ENCODE measurements at regions not wholly inside any gene's neighbourhood (a gene's known extent, or its start where the extent isn't known, plus 50 kb on each side); places are given as distances from the start of the nearest gene placed in this dataset.

DNA sequence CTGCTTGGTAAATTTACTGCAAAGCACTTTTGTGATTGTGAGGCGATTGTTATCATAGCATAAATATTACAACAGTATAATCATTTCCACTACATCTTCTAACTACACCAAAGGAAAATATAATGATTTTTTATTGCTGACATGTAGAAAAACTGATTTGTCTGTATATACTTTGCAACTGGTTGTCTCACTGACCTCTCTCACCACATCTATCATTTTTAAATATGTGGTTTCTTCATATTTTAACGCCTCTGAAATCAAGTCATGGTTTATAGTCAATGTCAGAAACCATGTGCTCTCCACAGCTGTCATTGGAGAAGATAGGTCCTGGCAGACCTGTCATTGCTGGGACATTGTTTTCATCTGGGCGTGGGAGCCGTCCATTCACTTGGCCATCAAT, 315.4 kb upstream of the KLF6 start:
- DNase-seq (ENCODE audit: extremely low read depth in 1 of 2, low read depth in 1 of 2): no peak

GRCh38 chr10:4099202-4099601, 314.2 kb upstream of the KLF6 start:
- DNase-seq (ENCODE audit: extremely low read depth in 1 of 2, low read depth in 1 of 2): no peak

DNA sequence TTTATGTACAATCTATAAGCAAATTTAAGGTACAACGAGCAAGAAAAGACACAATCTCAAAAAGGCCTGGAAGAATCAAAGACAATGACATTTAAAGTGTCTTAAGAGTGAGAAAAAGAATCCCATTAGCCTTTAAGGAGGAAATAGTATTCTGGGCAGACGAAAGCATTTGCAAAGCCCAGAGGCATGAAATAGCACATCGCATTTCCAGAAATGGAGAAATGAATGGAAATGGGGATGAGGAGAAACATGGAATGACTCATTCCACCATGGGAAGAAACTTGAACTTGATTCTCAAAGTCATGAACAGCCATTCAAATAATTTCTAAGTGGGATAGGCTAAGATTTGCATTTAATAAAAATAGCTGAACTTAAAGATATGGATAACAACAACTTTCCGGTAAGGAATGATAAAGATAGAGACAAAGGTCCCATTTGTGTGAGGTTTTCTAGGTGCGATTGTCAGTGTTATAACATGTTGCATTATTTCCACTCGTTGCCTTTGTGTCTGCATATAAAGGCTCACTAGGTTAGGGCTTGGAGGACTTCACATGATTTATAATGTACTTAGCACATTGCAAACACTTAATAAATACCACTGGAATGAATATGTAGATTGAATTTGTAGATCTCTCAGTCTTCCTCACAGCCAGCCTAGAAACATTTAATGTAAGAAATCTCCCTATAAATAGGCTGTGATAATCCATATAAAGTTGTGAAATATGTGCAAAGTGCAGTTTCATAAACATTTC, 310.3 kb upstream of the KLF6 start:
- DNase-seq (ENCODE audit: extremely low read depth in 1 of 2, low read depth in 1 of 2): no peak

DNA sequence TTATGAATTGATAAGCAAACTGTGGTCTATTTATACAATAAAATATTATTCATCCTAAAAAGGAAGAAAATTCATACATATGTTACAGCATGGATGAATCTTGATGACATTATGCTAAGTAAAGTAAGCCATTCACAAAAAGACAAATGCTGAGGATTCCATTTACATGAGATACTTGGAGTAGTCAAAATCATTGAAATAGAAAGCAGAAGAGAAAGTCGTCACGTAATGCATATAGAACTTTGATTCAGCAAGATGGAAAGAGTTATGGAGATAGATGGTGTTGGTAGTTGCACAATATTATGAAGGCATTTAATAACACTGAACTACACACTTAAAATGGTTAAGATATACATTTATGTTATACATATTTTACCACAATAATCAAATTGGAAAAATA, 309.7 kb upstream of the KLF6 start:
- DNase-seq (ENCODE audit: extremely low read depth in 1 of 2, low read depth in 1 of 2): no peak

DNA sequence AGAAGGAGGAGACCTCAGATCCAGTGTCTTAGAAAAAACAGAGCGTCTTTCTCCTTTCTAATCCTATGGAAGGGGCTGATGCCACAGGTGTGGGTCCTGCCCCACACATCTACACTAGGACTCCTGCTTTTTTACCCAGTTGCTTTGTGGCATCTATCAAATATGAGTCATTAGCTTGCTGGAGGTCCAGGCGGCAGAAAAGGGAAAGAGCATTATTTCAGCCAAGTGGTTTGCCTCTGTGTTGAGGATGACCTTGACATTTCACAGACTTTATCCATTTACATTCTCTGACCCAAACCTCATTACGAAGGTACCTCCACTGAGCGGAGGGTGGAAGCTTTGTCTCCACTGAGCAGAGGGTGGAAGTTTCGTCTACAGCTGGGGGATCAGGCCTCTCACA, 308.4 kb upstream of the KLF6 start:
- DNase-seq (ENCODE audit: extremely low read depth in 1 of 2, low read depth in 1 of 2): no peak

- no peak for DNase-seq (ENCODE audit: extremely low read depth in 1 of 2, low read depth in 1 of 2)
These were observed 303.5 kb upstream of the KLF6 start for GRCh38 chr10:4088354-4089066.

DNA sequence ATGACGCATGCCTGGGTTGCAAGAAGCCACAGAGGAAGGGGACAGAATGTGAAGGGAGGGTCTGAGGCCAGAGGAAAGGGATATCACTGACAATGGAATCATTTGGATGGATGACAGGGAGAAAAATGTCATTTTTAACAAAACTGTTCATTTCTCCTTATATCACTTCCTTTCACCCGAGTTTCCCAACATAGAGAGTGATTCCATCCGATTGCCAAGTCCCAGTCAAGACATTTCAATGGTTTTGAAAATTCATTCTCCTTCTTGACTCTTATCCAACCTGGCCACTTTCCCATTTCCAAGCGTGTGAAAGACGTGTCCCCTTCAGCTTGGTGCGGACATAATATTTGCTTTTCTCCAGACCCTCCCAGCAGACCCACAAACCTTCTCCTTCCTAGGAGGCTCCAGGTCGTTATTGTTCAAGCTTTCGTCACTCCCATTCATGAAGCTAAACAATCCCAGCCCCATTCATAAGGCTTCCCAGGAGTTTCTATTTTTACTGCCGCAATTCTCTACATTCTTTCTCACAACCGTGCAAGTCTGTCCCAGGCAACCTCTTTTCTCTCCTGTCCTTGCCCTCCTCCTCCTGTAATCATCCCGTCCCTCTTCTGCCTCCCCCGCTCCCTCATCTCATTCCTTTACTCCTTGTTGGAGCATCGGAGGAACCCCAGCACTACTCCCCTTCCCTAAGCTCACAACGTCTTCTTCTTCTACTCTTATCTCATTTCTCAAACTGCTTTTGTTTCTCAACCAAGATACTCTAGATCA, 301.3 kb upstream of the KLF6 start:
- DNase-seq (ENCODE audit: extremely low read depth in 1 of 2, low read depth in 1 of 2): no peak

- DNase-seq (ENCODE audit: extremely low read depth in 1 of 2, low read depth in 1 of 2): no peak
These were observed 298.5 kb upstream of the KLF6 start for GRCh38 chr10:4083509-4084003.

- DNase-seq (ENCODE audit: extremely low read depth in 1 of 2, low read depth in 1 of 2): no peak
These were observed 297.9 kb upstream of the KLF6 start for GRCh38 chr10:4082861-4083260.

DNA sequence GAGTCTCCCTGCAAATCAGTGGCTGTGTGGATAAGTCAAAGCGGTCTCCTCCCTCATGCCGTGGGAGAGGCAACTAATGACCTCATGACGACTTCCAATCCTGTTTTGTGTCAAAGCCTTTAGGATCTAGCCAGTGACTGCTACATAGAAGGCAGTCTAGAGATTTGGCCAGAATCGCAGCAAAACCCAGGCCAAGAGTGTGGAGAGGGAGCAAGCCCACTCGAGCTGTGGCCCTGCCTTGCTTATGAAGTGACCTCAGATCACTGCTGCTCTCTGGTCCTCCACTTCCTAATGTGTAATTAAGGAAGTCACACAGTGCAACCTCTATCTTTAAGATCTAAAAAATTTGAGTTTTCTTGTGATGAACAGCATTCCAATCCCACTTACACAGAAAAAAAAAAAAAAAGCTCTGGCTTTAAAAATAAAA, 296.7 kb upstream of the KLF6 start:
- no peak for DNase-seq (ENCODE audit: extremely low read depth in 1 of 2, low read depth in 1 of 2)

GRCh38 chr10:4080225-4080805, 295.3 kb upstream of the KLF6 start:
- DNase-seq (ENCODE audit: extremely low read depth in 1 of 2, low read depth in 1 of 2): no peak

GRCh38 chr10:4079803-4080202, 294.8 kb upstream of the KLF6 start:
- DNase-seq (ENCODE audit: extremely low read depth in 1 of 2, low read depth in 1 of 2): no peak

DNA sequence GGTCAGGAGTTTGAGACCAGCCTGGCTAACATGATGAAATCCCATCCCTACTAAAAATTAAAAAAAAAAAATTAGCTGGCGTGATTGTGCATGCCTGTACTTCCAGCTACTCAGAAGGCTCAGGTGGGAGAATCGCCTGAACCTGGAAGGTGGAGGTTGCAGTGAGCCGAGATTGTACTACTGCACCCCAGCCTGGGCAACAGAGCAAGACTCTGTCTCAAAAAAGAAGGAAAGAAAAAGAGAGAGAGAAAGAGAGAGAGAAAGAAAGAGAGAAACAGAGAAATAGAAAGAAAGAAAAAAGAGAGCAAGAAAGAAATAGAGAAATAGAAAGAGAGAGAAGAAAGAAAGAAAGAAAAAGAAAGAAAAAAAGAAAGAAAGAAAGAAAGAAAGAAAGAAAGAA, 292.8 kb upstream of the KLF6 start:
- no peak for DNase-seq (ENCODE audit: extremely low read depth in 1 of 2, low read depth in 1 of 2)

DNA sequence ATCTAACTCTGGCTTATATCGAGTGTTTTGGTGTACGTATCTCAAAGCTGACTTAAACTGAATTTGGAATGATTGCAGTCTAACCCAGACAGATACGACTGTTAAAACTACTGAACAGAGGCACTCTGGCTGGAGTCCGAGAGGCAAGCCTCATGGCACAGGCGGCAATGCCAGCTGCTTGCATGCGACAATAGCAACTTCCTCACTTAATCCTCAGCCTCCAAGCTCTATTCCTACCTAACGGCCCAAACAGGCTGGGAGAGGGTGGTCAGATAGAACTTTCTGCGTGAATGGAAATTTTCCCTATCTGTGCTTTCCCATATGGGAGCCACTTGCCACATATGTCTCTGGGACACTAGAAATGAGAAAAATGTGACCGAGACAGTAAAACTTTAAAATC, 292.0 kb upstream of the KLF6 start:
- DNase-seq (ENCODE audit: extremely low read depth in 1 of 2, low read depth in 1 of 2): no peak

GRCh38 chr10:4075443-4075842, 290.4 kb upstream of the KLF6 start:
- no peak for DNase-seq (ENCODE audit: extremely low read depth in 1 of 2, low read depth in 1 of 2)

GRCh38 chr10:4074545-4075407, 289.8 kb upstream of the KLF6 start:
- no peak for DNase-seq (ENCODE audit: extremely low read depth in 1 of 2, low read depth in 1 of 2)

DNA sequence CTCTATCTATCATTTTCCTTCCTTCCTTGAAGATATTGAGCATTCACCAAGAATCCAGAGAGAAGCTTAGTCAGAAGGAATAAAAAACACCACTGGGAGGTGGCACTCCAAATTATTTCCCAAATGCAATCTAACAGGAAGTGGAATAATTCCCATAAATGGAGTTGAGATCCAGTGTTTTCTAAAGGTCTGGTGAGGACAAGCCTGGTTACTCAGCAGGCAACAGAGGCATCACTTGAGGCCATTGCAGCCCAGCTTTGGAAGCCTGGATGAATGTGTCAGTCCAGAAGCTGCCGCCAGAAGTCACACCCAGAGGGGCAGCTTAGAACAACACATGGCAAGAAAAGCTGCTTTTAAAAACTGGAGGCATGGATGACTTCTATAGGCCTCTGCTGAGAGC, 288.9 kb upstream of the KLF6 start:
- DNase-seq (ENCODE audit: extremely low read depth in 1 of 2, low read depth in 1 of 2): no peak

DNA sequence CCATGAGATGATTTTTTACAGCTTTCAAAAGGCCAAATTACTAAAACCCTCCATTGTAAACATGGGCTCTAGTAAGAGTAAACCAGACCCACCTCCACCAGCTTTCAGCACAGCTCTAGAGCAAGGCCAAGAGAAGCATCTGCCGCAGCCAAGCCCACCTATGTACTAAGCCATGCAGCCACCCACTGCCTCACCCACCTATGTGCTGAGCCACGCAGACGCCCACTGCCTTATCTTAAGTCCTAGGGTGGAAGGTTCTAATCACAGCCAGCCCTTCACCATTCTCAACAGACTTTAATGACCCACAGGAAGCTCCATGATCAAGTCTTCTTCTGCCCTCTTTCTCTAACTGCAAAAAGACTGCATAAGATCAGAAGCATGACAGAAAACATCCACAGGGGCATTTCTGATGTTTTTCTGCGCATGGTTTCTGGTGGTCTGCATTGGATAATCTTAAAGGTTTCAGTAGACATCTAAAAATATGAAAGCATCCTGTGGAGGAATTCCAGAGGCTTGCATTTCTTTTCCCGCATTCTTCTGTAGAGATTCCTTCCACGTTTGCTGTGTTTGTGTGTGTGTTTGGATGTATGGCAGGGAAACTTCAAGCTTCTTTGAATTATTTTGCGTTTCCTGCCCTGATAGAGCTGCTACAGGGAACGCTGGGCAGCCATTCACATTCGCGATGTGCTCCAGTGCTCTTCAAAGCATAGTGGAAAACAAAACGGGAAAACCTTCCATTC, 286.1 kb upstream of the KLF6 start:
- no peak for DNase-seq (ENCODE audit: extremely low read depth in 1 of 2, low read depth in 1 of 2)

GRCh38 chr10:4070184-4070583, 285.2 kb upstream of the KLF6 start:
- no peak for DNase-seq (ENCODE audit: extremely low read depth in 1 of 2, low read depth in 1 of 2)

GRCh38 chr10:4069491-4069890, 284.5 kb upstream of the KLF6 start:
- DNase-seq (ENCODE audit: extremely low read depth in 1 of 2, low read depth in 1 of 2): no peak

All from stimulated activated CD8-positive, alpha-beta memory T cell treated with anti-CD3 and anti-CD28 coated beads, Interleukin-7, amount 100 ng/mL, for 48 hours (primary cell).